GM23338 (cell line): ENCODE measurements at regions not wholly inside any gene's neighbourhood (a gene's known extent, or its start where the extent isn't known, plus 50 kb on each side); places are given as distances from the start of the nearest gene placed in this dataset.

Experiments used
- ATAC-seq: fragments of 200-7000 bp; cut with Tn5 transposase; 3 replicates; pipeline ENCODE4 v1.9.1; 2020
- DNase-seq: peaks from one replicate; pipeline ENCODE4 v3.0.0-alpha.2; 2015; ENCODE audit warnings: low spot score
- H2AFZ ChIP-seq: fragments of 200-600 bp; sonication (generic); 2 replicates; pipeline ENCODE4 v1.8.0; 2016; ENCODE audit warnings: antibody characterized with exemption, mild to moderate bottlenecking, moderate library complexity
- H3F3A ChIP-seq: fragments of 200-600 bp; sonication (generic); replicated peaks from 2 replicates; pipeline ENCODE4 v1.8.0; 2017; ENCODE audit warnings: antibody characterized with exemption, mixed run types, low read depth
- H3K27ac ChIP-seq: fragments of 200-600 bp; sonication (generic); 2 replicates; pipeline ENCODE4 v1.6.1; 2016; ENCODE audit warnings: low read depth
- H3K27me3 ChIP-seq: fragments of 200-600 bp; sonication (generic); 2 replicates; pipeline ENCODE4 v1.8.0; 2016; ENCODE audit warnings: mild to moderate bottlenecking, mixed run types, moderate library complexity; ENCODE audit not compliant: insufficient read depth
- H3K36me3 ChIP-seq: fragments of 200-600 bp; sonication (generic); 2 replicates; pipeline ENCODE4 v1.8.0; 2016; ENCODE audit warnings: mild to moderate bottlenecking; ENCODE audit not compliant: insufficient read depth
- H3K4me1 ChIP-seq: fragments of 200-600 bp; sonication (generic); 2 replicates; pipeline ENCODE4 v1.8.0; 2016; ENCODE audit warnings: mild to moderate bottlenecking, moderate library complexity; ENCODE audit not compliant: insufficient read depth
- H3K4me2 ChIP-seq: fragments of 200-600 bp; sonication (generic); 2 replicates; pipeline ENCODE4 v1.7.1; 2017; ENCODE audit warnings: mixed run types
- H3K4me3 ChIP-seq: fragments of 200-600 bp; sonication (generic); 2 replicates; pipeline ENCODE4 v1.6.1; 2016; ENCODE audit warnings: mixed run types
- H3K79me2 ChIP-seq: fragments of 200-600 bp; sonication (generic); replicated peaks from 2 replicates; pipeline ENCODE4 v1.8.0; 2017; ENCODE audit warnings: mild to moderate bottlenecking; ENCODE audit not compliant: insufficient read depth
- H3K9me2 ChIP-seq: fragments of 200-600 bp; sonication (generic); 2 replicates; pipeline ENCODE4 v1.8.0; 2017; ENCODE audit not compliant: insufficient read depth
- H4K20me1 ChIP-seq: fragments of 200-600 bp; sonication (generic); replicated peaks from 2 replicates; pipeline ENCODE4 v1.8.0; 2017; ENCODE audit warnings: mild to moderate bottlenecking; ENCODE audit not compliant: insufficient read depth
- H3K27ac Mint-ChIP-seq: 2 replicates; pipeline ENCODE4 v1.8.0; 2020; ENCODE audit warnings: inconsistent platforms, mild to moderate bottlenecking, moderate library complexity, mixed read lengths
- H3K27me3 Mint-ChIP-seq: 3 replicates; pipeline ENCODE4 v1.8.0; 2022; ENCODE audit warnings: low read depth, mild to moderate bottlenecking, moderate library complexity, mixed read lengths, inconsistent platforms; ENCODE audit not compliant: insufficient read depth, poor library complexity
- H3K36me3 Mint-ChIP-seq: 3 replicates; pipeline ENCODE4 v1.8.0; 2021; ENCODE audit warnings: low read depth, mild to moderate bottlenecking, inconsistent platforms, moderate library complexity, mixed read lengths
- H3K4me1 Mint-ChIP-seq: 3 replicates; pipeline ENCODE4 v1.8.0; 2020; ENCODE audit warnings: mild to moderate bottlenecking, inconsistent platforms, mixed read lengths
- H3K4me3 Mint-ChIP-seq: 3 replicates; pipeline ENCODE4 v1.8.0; 2021; ENCODE audit warnings: moderate library complexity, mild to moderate bottlenecking, inconsistent platforms, mixed read lengths
- H3K9me3 Mint-ChIP-seq: 3 replicates; pipeline ENCODE4 v1.8.0; 2020; ENCODE audit warnings: moderate library complexity, mild to moderate bottlenecking, inconsistent platforms, mixed read lengths
- ETS1 ChIP-seq: IDR thresholded peaks from 2 replicates; pipeline ENCODE4 v1.6.1; 2016; ENCODE audit warnings: antibody characterized with exemption
- EZH2 ChIP-seq: fragments of 200-600 bp; sonication (generic); IDR thresholded peaks from one replicate; pipeline ENCODE4 v1.8.0; 2017; ENCODE audit warnings: antibody characterized with exemption, mild to moderate bottlenecking, low read depth; ENCODE audit not compliant: unreplicated experiment
- EZH2phosphoT487 ChIP-seq: fragments of 200-600 bp; sonication (generic); IDR thresholded peaks from one replicate; pipeline ENCODE4 v1.8.1; 2018; ENCODE audit warnings: antibody characterized with exemption; ENCODE audit not compliant: unreplicated experiment
- JUNB ChIP-seq: IDR thresholded peaks from one replicate; pipeline ENCODE4 v1.6.1; 2016; ENCODE audit warnings: antibody characterized with exemption; ENCODE audit not compliant: unreplicated experiment
- POLR2AphosphoS5 ChIP-seq: IDR thresholded peaks from 2 replicates; pipeline ENCODE4 v1.6.1; 2016; ENCODE audit warnings: antibody characterized with exemption, low read depth
- STAT1 ChIP-seq: IDR thresholded peaks from one replicate; pipeline ENCODE4 v1.6.1; 2016; ENCODE audit warnings: antibody characterized with exemption; ENCODE audit not compliant: unreplicated experiment
- ZNF331 ChIP-seq: fragments of 250-450 bp; sonication (Bioruptor Pico); IDR thresholded peaks from 2 replicates; pipeline ENCODE4 v1.5.0; 2020; ENCODE audit warnings: low read depth, mild to moderate bottlenecking, moderate library complexity
- TF ChIP-seq, protein P1 (sequence below): fragments of 250-450 bp; sonication (Bioruptor Pico); IDR thresholded peaks from 2 replicates; pipeline ENCODE4 v1.5.0; 2020; ENCODE audit warnings: mild to moderate bottlenecking, moderate library complexity
- TF ChIP-seq, protein P2 (sequence below): IDR thresholded peaks from one replicate; pipeline ENCODE4 v1.6.1; 2018; ENCODE audit warnings: antibody characterized with exemption; ENCODE audit not compliant: unreplicated experiment

DNA sequence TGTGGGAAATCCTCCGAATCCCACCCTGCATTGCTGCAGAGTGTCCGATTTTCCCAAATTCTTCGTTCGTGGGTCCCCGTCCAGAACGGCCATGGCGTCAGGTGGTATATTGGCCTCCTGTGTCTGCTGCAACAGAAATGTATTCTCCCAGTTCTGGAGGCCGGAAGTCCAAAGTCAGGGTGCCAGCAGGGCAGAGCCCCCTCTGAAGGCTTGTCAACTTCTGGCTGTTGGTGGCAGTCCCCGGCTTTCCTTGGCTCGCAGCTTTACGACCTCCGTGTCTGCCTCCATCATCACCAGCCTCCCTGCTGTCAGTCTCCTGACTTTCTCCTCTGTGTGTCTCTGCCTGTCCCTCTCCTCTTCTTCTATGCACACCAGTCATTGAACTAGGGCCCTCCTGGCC, 142.1 kb upstream of the FOXF1 start (continued):
- TF ChIP-seq, protein P1, sequence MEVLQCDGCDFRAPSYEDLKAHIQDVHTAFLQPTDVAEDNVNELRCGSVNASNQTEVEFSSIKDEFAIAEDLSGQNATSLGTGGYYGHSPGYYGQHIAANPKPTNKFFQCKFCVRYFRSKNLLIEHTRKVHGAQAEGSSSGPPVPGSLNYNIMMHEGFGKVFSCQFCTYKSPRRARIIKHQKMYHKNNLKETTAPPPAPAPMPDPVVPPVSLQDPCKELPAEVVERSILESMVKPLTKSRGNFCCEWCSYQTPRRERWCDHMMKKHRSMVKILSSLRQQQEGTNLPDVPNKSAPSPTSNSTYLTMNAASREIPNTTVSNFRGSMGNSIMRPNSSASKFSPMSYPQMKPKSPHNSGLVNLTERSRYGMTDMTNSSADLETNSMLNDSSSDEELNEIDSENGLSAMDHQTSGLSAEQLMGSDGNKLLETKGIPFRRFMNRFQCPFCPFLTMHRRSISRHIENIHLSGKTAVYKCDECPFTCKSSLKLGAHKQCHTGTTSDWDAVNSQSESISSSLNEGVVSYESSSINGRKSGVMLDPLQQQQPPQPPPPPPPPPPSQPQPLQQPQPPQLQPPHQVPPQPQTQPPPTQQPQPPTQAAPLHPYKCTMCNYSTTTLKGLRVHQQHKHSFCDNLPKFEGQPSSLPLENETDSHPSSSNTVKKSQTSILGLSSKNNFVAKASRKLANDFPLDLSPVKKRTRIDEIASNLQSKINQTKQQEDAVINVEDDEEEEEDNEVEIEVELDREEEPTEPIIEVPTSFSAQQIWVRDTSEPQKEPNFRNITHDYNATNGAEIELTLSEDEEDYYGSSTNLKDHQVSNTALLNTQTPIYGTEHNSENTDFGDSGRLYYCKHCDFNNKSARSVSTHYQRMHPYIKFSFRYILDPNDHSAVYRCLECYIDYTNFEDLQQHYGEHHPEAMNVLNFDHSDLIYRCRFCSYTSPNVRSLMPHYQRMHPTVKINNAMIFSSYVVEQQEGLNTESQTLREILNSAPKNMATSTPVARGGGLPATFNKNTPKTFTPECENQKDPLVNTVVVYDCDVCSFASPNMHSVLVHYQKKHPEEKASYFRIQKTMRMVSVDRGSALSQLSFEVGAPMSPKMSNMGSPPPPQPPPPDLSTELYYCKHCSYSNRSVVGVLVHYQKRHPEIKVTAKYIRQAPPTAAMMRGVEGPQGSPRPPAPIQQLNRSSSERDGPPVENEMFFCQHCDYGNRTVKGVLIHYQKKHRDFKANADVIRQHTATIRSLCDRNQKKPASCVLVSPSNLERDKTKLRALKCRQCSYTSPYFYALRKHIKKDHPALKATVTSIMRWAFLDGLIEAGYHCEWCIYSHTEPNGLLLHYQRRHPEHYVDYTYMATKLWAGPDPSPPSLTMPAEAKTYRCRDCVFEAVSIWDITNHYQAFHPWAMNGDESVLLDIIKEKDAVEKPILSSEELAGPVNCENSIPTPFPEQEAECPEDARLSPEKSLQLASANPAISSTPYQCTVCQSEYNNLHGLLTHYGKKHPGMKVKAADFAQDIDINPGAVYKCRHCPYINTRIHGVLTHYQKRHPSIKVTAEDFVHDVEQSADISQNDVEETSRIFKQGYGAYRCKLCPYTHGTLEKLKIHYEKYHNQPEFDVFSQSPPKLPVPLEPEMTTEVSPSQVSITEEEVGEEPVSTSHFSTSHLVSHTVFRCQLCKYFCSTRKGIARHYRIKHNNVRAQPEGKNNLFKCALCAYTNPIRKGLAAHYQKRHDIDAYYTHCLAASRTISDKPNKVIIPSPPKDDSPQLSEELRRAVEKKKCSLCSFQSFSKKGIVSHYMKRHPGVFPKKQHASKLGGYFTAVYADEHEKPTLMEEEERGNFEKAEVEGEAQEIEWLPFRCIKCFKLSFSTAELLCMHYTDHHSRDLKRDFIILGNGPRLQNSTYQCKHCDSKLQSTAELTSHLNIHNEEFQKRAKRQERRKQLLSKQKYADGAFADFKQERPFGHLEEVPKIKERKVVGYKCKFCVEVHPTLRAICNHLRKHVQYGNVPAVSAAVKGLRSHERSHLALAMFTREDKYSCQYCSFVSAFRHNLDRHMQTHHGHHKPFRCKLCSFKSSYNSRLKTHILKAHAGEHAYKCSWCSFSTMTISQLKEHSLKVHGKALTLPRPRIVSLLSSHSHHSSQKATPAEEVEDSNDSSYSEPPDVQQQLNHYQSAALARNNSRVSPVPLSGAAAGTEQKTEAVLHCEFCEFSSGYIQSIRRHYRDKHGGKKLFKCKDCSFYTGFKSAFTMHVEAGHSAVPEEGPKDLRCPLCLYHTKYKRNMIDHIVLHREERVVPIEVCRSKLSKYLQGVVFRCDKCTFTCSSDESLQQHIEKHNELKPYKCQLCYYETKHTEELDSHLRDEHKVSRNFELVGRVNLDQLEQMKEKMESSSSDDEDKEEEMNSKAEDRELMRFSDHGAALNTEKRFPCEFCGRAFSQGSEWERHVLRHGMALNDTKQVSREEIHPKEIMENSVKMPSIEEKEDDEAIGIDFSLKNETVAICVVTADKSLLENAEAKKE (CRISPR knock-in tag): no peak
- TF ChIP-seq JUNB (no peak), STAT1 (no peak)

DNA sequence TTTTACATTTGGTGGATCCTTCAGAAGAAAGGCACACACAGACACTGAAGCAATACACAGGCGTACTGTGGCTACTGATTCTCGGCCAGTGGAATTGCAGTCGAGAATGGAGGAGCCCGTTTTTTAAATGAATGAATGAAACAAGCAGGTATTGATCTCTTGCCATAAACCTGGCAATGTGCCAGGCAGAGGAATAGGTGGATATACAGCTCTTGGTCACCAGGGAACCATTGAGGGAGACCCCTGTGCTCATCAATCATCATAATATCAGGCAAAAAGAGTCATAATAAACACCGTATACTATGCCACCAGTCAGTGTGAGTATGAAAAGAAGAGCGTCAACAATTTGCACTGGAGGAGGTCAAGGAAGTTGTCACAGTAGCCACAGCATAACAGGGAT, 140.3 kb upstream of the FOXF1 start:
- Mint-ChIP-seq H3K27ac (no peak overlapping the region), H3K36me3 (no peaks in the 10 kb centered on the region), H3K4me1 (peaks cover 34% of the 10 kb centered on the region), H3K4me3 (no peak overlapping the region), H3K9me3 (peaks cover 6% of the 10 kb centered on the region), H3K27me3 (peaks cover 10% of the 10 kb centered on the region)
- no peak for ATAC-seq
- peaks cover 18% of the 10 kb centered on the region for H3K4me1 ChIP-seq
- H3K36me3 ChIP-seq: no peaks in the 10 kb centered on the region
- H4K20me1 ChIP-seq: no peaks in the 10 kb centered on the region
- H3K9me2 ChIP-seq: no peaks in the 10 kb centered on the region
- no peak overlapping the region for H3K4me3 ChIP-seq
- no peaks in the 10 kb centered on the region for H3K79me2 ChIP-seq
- DNase-seq: no peak
- no peaks in the 10 kb centered on the region for H3F3A ChIP-seq
- no peak overlapping the region for H3K4me2 ChIP-seq
- H3K27me3 ChIP-seq: no peaks in the 10 kb centered on the region
- no peak overlapping the region for H2AFZ ChIP-seq
- H3K27ac ChIP-seq: no peak overlapping the region
- TF ChIP-seq, protein P2, sequence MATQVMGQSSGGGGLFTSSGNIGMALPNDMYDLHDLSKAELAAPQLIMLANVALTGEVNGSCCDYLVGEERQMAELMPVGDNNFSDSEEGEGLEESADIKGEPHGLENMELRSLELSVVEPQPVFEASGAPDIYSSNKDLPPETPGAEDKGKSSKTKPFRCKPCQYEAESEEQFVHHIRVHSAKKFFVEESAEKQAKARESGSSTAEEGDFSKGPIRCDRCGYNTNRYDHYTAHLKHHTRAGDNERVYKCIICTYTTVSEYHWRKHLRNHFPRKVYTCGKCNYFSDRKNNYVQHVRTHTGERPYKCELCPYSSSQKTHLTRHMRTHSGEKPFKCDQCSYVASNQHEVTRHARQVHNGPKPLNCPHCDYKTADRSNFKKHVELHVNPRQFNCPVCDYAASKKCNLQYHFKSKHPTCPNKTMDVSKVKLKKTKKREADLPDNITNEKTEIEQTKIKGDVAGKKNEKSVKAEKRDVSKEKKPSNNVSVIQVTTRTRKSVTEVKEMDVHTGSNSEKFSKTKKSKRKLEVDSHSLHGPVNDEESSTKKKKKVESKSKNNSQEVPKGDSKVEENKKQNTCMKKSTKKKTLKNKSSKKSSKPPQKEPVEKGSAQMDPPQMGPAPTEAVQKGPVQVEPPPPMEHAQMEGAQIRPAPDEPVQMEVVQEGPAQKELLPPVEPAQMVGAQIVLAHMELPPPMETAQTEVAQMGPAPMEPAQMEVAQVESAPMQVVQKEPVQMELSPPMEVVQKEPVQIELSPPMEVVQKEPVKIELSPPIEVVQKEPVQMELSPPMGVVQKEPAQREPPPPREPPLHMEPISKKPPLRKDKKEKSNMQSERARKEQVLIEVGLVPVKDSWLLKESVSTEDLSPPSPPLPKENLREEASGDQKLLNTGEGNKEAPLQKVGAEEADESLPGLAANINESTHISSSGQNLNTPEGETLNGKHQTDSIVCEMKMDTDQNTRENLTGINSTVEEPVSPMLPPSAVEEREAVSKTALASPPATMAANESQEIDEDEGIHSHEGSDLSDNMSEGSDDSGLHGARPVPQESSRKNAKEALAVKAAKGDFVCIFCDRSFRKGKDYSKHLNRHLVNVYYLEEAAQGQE: no peak
- TF ChIP-seq POLR2AphosphoS5: no peak
- TF ChIP-seq ZNF331 (CRISPR knock-in tag): no peak
- TF ChIP-seq STAT1: no peak
- TF ChIP-seq ETS1: no peak
- no peak for TF ChIP-seq EZH2phosphoT487
- TF ChIP-seq EZH2: no peak
